A673 (cell line): ENCODE measurements at regions not wholly inside any gene's neighbourhood (a gene's known extent, or its start where the extent isn't known, plus 50 kb on each side); places are given as distances from the start of the nearest gene placed in this dataset.

Experiments
- EZH2 ChIP-seq: fragments of 200-600 bp; sonication (generic); IDR thresholded peaks from 2 replicates; pipeline ENCODE4 v1.6.1; 2017; ENCODE audit warnings: borderline replicate concordance, low read depth, mild to moderate bottlenecking, mixed read lengths, antibody characterized with exemption, low read length; ENCODE audit not compliant: poor library complexity, severe bottlenecking
- TF ChIP-seq, protein P1 (sequence below): fragments of 300-800, 200-600 bp; sonication (generic); conservative IDR thresholded peaks from 2 replicates; pipeline ENCODE4 v1.5.1; 2017; ENCODE audit warnings: low read depth, mild to moderate bottlenecking, antibody characterized with exemption, low read length, moderate library complexity, mixed read lengths

DNA sequence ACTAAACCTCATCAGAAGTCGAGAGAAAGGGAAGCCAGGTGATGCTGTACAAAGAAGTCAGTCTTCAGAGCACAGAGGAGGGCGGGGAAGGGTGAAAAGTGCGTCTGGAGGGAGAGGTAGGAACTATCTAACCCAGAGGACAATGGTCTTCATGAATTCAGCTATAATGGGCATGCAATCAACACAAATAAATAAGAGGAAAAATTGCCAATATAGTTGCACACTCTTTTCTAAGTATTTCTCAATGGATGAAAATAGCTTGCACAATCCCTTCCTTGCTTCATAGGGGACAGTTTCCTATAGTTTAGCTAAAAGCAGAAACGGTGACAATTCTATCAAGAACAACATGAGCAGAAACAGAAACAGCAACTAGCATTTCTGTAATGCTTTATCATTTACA, 931.2 kb downstream of the AACS start:
- no peak for TF ChIP-seq EZH2
- TF ChIP-seq, protein P1, sequence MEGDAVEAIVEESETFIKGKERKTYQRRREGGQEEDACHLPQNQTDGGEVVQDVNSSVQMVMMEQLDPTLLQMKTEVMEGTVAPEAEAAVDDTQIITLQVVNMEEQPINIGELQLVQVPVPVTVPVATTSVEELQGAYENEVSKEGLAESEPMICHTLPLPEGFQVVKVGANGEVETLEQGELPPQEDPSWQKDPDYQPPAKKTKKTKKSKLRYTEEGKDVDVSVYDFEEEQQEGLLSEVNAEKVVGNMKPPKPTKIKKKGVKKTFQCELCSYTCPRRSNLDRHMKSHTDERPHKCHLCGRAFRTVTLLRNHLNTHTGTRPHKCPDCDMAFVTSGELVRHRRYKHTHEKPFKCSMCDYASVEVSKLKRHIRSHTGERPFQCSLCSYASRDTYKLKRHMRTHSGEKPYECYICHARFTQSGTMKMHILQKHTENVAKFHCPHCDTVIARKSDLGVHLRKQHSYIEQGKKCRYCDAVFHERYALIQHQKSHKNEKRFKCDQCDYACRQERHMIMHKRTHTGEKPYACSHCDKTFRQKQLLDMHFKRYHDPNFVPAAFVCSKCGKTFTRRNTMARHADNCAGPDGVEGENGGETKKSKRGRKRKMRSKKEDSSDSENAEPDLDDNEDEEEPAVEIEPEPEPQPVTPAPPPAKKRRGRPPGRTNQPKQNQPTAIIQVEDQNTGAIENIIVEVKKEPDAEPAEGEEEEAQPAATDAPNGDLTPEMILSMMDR = no peak
